C1 segment of cervical spinal cord (tissue), 14 donors: ENCODE measurements at regions not wholly inside any gene's neighbourhood (a gene's known extent, or its start where the extent isn't known, plus 50 kb on each side); places are given as distances from the start of the nearest gene placed in this dataset.

ENCODE experiments used
- DNase-seq, 14 donors: peaks; one replicate each; lab custom pipeline; 2025; lab: John Stamatoyannopoulos, UW

DNA sequence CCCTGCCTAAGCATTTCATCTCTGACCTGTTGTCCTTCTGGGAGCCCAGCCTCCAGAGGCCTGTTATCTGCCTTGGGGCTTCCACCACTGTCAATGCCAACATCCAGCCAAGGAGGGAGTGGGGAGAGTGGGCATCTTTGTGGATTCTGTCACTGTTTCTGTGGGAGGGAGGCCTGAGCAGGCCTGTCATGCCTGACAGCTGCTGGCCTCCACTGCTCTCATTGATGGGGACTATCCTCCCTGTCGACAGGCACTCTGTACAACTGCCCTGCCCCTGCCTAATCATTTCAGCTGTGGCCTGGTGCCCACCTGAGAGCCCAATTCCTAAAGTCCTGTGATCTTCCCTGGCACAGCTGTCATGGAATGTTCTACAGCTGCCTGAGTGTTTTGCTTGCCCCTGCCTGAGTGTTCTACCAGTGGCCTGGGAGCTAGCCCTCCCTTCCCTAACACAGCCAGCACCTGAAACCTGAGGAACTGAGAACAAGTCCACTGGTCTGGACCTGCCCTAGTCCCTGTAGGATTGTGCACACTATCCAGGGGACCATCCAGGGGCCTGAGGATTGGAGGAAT lies 145.3 kb downstream of the FAM83B start:
- no peak for DNase-seq

DNA sequence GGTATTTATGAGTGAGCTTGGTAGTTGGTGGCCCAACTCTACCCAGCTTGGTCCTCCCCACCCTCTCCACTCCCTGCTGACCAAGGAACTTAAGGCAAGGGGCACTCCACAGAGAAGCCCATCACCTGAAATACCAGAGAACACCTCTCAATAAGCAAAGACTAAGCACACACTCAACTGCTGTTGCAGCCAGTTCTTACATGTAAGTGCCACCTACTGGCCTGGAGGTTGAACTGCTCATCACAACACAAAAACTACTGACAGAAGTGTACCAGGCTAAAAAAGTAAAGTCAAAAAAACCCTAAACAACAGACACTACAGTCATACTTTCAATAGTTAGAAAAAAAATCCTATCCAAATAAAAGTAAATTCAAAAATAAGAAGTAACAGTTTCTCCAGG lies 146.2 kb downstream of the FAM83B start:
- no peak for DNase-seq

DNA sequence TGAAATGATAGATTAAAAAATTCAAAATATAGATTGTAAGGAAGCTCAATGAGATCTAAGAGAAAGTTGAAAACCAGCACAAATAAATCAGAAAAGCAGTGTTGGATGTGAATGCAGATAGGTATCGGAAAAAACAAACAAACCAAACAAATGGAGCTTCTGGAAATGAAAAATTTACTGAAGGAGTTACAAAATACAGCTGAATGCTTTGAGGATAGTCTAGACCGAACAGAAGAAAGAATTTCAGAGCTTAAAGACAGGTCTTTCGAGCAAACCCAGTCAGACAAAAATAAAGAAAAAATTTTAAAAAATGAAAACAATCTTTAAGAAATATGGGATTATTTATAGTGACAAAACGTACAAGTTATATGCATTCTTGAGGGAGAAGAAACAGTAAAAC lies 146.7 kb downstream of the FAM83B start:
- no peak for DNase-seq

DNA sequence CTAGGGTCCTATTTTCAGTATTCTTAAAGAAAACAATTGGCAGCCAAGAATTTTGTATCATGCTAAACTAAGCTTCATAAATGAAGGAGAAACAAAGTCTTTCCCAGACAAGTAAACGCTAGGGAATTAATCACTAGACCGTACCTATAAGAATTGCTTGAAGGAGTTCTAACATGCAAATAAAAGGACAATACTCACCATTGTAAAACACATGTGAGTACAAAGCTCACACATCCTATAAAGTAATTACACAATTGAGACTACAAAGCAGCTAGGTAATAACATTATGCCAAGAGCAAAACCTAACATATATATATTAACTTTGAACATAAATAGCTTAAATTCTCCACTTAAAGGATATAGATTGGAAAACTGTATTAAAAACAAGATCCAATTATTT lies 147.4 kb downstream of the FAM83B start:
- DNase-seq, result no peak

DNA sequence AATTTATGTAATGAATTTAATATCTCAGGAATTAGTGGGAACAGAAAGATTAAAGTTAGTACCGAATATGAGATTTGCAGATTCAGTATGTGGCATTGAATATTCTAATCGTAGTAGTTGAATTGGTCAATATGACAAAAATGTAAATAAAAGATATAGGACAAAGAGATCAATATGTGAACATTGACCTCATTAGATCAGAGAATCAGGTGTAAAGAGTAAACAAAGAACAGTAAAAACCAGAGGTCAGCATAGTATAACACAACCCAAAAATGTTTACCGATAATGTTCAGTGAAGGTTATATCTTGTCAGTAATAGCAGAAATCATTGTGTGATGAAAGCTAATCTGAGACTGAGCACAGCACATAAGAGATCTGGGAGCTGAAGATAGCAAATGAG lies 152.0 kb downstream of the FAM83B start:
- DNase-seq, result no peak

DNA sequence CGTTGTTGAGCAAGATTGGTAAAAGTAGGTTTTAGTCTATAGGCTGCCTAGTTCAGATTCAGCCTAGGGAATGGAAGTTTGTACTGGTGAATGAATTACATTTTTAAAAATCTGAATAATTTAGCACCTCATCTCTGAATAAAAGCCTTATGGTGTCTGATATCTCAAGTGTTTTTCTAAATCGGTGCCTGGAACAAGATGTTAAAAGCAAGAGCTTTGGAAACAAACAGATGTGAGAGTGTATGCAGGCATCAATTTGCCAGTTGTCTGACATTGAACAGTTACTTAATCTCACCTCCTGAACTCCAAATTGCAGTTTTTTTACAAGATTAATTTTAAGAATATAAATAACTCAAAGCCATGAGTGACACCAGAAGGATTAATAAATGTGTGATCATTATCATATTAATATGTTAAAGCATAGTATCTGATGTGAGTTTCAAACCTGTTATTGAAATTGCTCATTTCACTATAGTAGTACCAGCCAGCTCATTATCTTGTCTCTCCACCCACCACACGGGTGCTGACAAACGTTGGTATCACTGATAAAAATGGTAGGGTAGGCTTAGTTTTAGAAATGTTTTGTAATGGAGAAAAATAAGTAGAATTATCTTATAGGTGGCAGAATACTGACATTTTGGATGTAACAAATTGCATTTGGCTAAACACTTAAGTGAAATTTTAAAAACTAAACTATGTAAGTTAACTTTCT lies 157.3 kb downstream of the FAM83B start:
- DNase-seq, result no peak

DNA sequence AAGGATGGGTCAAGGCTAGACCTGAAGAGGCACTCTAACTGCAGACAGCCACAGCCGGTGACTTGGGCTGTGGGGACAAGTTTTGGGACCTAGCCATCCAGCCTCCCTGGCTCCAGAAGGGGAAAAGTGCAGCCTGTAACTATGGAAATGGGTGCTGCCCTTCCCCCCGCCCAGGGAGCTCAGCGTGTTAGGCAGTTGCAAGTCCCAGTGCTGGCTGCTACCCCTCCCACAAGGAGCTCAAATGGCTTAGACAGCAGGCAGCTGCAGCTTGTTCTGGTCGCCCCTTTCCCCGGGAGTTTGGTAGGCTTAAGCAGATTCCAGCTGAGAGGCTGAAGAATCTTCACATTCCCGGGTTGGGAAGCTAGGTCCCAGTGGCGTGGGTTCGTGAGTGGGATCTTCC lies 162.6 kb downstream of the FAM83B start:
- no peak for DNase-seq

DNA sequence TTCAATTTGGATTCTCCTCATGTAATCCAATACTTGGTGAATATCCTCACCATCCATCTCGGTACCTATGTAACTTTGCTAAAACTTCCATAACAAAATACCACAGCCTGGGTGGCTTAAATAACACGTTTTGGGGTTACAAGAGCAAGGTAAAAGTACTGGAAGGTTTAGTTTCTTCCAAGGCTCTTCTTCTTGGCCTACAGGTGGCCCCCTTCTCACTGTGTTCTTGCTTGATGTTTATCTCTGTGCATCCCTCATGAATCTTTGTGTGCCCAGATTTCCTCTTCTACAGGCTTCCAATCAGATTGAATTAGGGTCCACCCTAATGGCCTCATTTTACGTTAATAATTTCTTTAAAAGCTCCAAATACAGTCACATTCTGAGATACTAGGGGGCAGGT lies 163.3 kb upstream of the HCRTR2 start:
- no peak for DNase-seq

DNA sequence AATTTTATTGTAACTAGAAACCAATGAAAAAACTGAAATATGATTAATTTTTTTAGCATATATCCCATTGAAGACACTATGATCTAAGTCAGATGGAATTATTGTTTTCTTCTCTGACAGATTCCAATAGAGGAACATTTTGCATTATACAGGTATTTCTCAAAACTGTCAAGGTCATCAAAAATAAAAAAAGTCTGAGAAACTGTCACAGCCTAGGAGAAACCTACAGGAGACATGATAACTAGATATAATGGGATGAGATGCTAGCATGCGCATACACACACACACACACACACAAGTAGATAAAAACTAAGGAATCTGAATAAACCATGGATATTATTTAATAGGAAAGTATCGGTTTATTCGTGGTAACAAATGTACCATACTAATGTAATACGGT lies 161.9 kb upstream of the HCRTR2 start:
- DNase-seq, result no peak

DNA sequence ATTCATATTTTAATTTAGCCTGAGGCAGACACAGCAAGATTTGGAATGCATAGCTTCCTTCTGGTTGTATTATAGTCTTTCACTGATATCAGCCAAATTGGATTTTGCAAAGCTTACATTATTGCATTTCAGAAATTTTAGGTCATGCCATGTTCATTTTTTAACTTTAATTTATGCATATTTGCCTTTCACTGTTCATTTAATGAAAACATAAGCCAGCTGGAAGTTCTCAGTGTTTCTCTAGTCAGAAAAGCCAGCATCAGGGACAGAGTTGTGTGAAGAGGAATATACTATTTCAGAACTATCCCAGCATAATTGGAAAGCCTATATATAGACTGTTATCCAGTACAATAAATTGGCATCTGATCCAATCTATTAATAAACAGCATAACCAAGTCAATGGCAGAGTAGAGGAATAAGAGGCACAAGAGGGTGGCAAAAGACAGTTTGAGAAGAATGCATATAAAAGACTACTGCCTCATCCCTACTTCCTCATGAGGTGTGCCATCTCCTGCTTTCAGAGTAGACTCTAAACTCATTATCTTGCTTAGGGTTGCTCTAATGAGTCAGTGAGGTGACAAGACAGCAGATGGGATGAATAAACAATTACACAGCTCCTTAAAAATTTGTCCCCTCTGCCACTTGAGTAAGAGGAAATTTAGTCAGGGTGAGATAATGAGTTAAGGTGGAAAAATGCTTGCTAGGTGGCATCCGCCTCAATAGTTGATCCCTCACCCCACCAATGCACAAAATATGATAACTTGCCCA lies 159.8 kb upstream of the HCRTR2 start:
- no peak for DNase-seq

DNA sequence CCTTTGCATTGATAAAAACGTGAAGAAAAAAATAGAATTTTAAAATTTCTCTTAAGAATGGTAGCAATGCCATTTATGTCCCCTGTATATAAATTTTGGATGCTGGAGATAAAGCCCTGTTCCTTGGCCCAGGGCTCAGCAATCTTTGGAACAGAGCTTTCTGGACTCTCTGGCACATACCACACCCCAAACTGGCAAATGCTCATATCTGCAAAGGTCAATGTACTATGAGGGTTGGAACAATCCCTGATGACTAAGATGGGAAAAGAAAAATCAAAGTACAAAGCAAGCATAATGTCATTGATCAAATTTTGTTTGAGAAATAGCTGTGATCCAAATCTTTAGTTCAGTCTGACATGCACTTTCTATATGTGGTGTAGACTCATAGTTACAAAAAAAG lies 158.1 kb upstream of the HCRTR2 start:
- DNase-seq, result no peak

DNA sequence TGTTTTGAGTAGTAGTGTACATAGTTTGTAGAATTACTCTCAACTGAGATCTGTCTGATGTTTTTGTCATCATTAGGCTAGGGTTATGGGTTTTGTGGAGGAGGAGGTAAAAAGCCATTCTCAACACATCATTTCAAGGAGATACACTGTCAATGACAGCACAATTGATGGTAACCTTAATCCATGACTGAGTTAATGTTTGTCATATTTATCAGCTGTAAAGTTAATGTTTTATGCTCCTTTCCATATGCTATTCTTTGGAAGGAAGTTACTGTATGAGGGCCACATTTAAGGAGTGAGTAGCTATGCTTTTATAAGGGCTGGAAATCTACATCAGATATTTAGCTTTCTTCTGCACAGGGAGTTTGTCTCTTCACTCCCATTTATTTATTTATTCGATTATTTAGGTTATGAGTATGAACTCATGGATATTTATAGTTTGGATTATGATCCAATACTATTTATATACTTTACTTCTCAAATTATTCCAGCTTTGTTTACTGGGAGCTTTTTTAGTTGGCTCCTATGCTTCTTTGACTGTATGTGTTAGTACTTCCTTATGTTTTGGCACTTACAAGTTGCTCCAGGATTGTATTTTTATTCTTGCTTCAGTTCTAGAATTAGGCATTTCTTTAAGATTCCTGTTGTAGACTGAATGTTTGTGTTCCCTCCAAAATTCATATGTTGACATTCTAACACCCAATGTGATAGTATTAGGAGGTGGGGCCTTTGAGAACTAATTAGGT lies 156.6 kb upstream of the HCRTR2 start:
- DNase-seq, result no peak

DNA sequence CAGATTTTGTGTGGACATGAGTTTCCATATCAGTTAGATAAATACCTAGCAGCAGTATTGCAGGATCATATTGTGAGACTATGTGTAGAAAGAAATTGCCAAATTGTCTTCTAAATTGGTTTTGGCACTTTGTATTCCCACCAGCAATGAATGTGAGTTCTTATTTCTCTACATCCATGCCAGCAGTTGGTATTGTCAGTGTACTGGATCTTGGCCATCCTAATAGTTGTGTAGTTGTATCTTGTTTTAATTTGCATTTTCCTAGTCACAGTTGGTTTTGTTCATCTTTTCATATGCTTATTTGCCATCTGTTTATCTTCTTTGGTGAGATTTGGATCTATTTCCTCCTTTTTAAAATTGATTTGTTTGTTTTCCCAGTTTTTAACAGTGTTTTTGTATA lies 154.7 kb upstream of the HCRTR2 start:
- no peak for DNase-seq

DNA sequence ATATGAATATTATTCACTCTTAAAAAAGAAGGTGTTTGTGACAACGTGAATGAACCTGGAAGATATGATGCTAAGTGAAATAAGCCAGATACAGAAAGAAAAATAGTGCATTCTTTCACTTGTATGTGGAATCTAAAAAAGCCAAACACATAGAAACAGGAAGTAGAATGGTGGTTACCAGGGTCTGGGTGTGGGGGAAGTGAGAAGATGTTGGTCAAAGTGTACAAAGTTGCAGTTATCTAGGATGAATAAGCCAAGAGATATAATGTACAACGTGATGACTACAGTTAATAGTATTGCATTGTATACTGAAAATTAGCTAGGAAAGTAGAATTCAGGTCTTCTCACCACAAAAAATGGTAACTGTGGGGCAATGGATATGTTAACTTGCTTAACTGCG lies 151.1 kb upstream of the HCRTR2 start:
- no peak for DNase-seq

DNA sequence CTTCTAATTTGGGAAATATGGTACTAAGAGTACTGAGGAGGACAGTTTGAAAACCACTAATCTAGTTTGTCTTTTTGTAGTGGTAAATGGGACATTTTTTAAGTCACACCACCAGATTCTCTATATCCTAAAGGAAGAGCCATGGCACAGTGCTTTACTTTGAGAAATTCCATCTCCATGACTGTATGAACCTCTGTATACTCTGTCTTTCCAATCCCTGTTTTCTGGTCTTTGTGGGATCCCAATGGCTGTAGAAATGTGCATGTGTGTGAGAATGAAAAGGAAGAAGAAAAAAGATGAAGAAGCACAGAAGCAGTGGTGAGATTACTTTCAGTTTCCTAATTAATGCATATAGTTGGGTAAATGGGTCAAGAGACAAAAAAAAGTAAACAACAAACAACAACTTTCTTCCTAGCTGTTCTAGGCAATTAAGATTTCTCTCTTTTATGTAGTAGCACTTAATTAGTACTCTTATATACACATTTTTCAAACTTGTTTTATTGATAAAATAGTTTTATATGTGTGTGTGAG lies 141.2 kb upstream of the HCRTR2 start:
- DNase-seq, result no peak

DNA sequence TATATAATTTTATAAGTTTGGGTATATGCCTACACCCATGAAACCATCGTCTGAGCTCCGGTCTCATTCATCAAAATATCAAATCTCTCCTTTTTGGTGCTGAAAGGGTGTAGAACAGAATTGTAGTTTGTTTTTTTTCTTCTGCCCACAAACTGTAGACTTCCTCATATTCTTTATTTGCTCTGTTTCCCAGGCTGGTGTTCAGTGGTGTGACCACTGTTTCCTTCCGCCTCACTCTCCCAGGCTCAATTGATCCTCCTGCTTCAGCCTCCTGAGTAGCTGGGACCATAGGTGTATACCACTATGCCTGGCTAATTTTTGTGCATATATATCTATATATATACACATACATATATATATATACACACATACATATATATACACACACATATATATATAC lies 139.6 kb upstream of the HCRTR2 start:
- no peak for DNase-seq

DNA sequence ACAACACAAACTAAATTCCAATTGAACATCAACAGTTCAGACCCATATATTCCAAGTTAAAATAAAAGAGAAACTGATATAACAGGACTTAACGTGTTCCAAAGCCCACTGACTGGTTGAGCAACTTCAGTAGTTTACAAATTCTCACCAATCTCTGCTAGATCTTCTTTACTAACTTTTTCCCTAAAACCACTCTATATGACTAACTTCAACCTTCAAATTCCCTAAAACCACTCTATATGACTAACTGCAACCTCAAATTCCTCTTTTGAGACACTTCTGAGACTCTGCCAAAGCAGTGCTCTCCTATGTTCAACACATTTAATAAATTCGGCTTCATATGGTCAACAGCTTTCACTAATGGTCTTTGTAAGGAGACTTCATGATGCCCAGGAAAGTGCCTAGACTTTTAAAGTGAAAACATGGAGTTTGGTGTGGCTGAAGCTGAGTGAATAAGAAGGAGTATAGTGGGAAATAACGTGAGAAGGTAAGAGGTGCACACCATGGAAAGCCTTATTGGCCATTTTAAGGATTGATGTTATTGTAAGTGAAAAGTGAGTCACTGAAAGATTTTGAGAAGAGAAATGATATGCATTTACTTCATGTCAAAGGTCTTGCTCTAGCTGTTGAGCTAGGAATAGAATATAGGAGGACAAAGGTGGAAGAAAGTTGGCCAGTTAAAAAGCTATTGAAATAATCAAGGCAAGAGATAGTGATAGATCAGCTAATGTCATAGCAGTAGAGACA lies 134.0 kb upstream of the HCRTR2 start:
- no peak for DNase-seq

DNA sequence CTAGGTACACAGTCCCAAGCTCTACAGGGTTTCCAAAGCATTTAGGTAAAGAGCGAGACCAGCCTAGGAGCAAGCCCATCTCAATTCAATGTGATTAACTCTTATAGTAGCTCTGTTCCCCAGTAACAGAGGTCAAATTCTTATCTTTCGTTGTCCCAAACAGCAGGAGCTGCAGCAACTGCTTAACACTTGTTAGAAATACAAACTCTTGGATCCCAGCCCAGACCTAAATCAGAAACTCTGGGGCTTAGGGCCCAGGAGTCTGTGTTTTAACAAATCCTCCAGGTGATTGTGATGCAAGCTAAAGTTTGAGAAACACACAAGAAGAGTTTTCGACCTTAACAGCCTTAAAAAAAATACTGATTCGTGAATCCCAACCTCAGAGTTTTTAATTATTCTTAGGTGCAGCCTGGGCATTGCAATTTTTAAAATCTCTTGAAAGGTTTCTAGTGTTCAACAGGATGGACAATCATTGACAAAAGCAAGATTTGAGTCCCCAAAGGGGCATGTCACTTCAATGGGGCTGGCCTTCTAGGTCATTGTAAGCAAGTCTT lies 127.4 kb upstream of the HCRTR2 start:
- no peak for DNase-seq

DNA sequence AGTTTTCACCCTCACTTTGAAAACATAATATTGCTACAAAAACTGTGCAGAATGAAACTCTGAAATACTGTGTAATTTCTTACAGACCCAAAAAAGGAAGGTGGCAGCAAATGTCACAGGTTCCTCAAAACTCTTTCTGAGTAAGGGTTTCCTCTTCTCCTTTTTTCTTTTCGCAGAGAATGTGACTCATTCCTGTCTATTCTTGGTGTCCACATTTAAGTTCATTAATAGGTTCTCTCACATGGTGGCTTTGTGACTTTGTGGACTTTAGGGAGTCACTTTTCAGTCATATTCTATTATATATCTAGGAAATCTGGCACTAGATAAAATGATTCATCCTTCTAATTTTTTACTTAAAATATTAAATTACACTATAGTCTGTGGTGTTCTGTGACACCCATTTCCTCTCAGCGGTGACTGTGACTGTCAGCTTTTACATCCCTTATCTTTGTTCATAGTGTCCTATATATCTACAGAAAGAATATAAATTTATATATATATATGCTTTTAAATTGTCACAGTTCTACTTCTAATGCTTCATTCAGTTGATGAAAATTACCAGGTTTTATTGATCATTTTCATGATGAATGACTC lies 126.8 kb upstream of the HCRTR2 start:
- no peak for DNase-seq

DNA sequence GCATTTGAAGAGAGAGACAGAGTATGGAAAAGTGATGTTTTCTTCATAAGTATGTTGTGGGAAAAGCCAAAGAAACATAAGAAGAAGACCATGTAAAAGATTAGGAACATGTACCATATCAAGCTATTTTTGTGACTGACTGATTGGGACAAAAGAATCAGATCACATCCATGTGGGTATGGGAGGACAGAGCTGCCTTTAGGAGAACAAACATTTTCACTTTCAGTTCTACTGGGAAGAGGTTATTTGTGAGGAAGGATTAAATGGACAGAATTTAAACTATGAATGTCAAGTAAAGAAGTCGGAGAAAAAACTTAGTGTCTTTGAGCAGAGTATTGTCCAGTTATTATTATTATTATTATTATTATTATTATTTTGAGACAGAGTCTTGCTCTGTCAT lies 124.4 kb upstream of the HCRTR2 start:
- DNase-seq, result no peak

DNA sequence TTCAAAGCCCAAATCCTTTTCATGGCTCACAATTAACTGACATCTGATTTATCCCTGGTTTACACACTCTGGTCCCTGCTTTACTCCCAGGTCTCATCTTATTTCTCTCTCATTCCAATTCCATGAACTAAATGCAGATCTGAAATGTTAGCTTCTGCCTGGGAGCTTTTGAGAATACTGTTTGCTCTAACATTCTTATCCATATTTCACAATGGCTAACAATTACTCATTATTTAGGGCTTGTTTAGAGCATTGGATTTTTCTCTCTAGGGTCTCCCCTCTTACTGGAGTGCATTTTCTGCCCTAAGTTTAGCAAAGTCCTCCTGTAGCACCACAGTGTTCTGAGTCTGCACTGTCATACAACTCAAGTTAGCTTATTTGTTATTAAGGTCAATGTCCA lies 121.5 kb upstream of the HCRTR2 start:
- no peak for DNase-seq
